PC-9 (cell line): ENCODE measurements at regions not wholly inside any gene's neighbourhood (a gene's known extent, or its start where the extent isn't known, plus 50 kb on each side); places are given as distances from the start of the nearest gene placed in this dataset.

Source experiments
- BruUV-seq: library from RNA; stranded (reverse); fragments of 400-500 nt; replicated peaks from 2 replicates; lab custom pipeline; 2021; lab: Mats Ljungman, UMichigan
- CTCF ChIA-PET: fragments of 300-600 bp; sonication (Branson Sonifier 250); formaldehyde crosslinking; loops from one replicate; lab custom pipeline; 2022; ENCODE audit warnings: antibody characterized with exemption; lab: Charles Lee
- POLR2A ChIA-PET: fragments of 300-600 bp; sonication (Branson Sonifier 250); formaldehyde crosslinking; loops from one replicate; lab custom pipeline; 2022; ENCODE audit warnings: antibody characterized with exemption; ENCODE audit not compliant: unreplicated experiment; lab: Charles Lee
- DNase-seq, 2 experiments: peaks; one replicate each; pipeline versions ENCODE4 v3.0.0 to v3.0.0-alpha.2; 2015 to 2022; ENCODE audit warnings: mixed read lengths in 1 of 2
- H2AFZ ChIP-seq: fragments of 200-600 bp; sonication (generic); 2 replicates; pipeline ENCODE4 v1.8.1; 2017; ENCODE audit warnings: antibody characterized with exemption
- H3F3A ChIP-seq: fragments of 200-600 bp; sonication (generic); 2 replicates; pipeline ENCODE4 v1.8.1; 2017; ENCODE audit warnings: antibody characterized with exemption, mild to moderate bottlenecking, low read depth; ENCODE audit not compliant: insufficient read depth
- H3K27ac ChIP-seq: fragments of 200-600 bp; sonication (generic); 2 replicates; pipeline ENCODE4 v1.6.1; 2016; ENCODE audit warnings: mixed run types
- H3K27me3 ChIP-seq: fragments of 200-600 bp; sonication (generic); 2 replicates; pipeline ENCODE4 v1.6.1; 2016; ENCODE audit warnings: low read depth, mixed run types; ENCODE audit not compliant: insufficient read depth
- H3K36me3 ChIP-seq: fragments of 200-600 bp; sonication (generic); 2 replicates; pipeline ENCODE4 v1.6.1; 2016; ENCODE audit warnings: low read depth, mixed run types
- H3K4me1 ChIP-seq: fragments of 200-600 bp; sonication (generic); replicated peaks from 2 replicates; pipeline ENCODE4 v1.6.1; 2016; ENCODE audit warnings: mixed run types; ENCODE audit not compliant: insufficient read depth
- H3K4me2 ChIP-seq: fragments of 200-600 bp; sonication (generic); 2 replicates; pipeline ENCODE4 v1.6.1; 2017; ENCODE audit warnings: mixed run types
- H3K4me3 ChIP-seq: fragments of 200-600 bp; sonication (generic); 2 replicates; pipeline ENCODE4 v1.6.1; 2016; ENCODE audit warnings: mixed run types
- H3K79me2 ChIP-seq: fragments of 200-600 bp; sonication (generic); 2 replicates; pipeline ENCODE4 v1.6.1; 2017; ENCODE audit warnings: low read depth, mixed run types
- H3K9me2 ChIP-seq: fragments of 200-600 bp; sonication (generic); 2 replicates; pipeline ENCODE4 v1.8.1; 2017; ENCODE audit warnings: mild to moderate bottlenecking; ENCODE audit not compliant: insufficient read depth
- H3K9me3 ChIP-seq: fragments of 200-600 bp; sonication (generic); 2 replicates; pipeline ENCODE4 v1.8.1; 2016; ENCODE audit warnings: low read depth; ENCODE audit not compliant: insufficient read depth
- H4K20me1 ChIP-seq: fragments of 200-600 bp; sonication (generic); 2 replicates; pipeline ENCODE4 v1.8.1; 2017; ENCODE audit not compliant: insufficient read depth
- EZH2 ChIP-seq: fragments of 200-600 bp; sonication (generic); IDR thresholded peaks from 2 replicates; pipeline ENCODE4 v1.8.0; 2017; ENCODE audit warnings: antibody characterized with exemption, low read depth
- intact Hi-C: fragments of 100-400 bp; cut with micrococcal nuclease; formaldehyde crosslinking; loops from one replicate; pipeline ENCODE4 v1.10.0; 2022; ENCODE audit not compliant: unreplicated experiment
- TF ChIP-seq, protein P1 (sequence below): fragments of 200-600 bp; sonication (generic); conservative IDR thresholded peaks from 2 replicates; pipeline ENCODE4 v1.6.1; 2017; ENCODE audit warnings: mixed run types, antibody characterized with exemption, mild to moderate bottlenecking, moderate library complexity

- Histone ChIP-seq H3K4me1 (no peaks in the 10 kb centered on the region), H3F3A (no peaks in the 10 kb centered on the region), H3K4me3 (no peak overlapping the region), H4K20me1 (no peaks in the 10 kb centered on the region), H3K27ac (no peak overlapping the region), H2AFZ (no peak overlapping the region), H3K9me3 (no peaks in the 10 kb centered on the region), H3K9me2 (no peaks in the 10 kb centered on the region; the same call in 1 of the 2 replicates), H3K79me2 (no peaks in the 10 kb centered on the region), H3K36me3 (no peaks in the 10 kb centered on the region), H3K27me3 (peaks cover 20% of the 10 kb centered on the region), H3K4me2 (no peak overlapping the region)
- BruUV-seq: no TSS peak
- ChIA-PET CTCF (no interaction called here), POLR2A (no interaction called here)
- DNase-seq: no peak
- TF ChIP-seq, protein P1, sequence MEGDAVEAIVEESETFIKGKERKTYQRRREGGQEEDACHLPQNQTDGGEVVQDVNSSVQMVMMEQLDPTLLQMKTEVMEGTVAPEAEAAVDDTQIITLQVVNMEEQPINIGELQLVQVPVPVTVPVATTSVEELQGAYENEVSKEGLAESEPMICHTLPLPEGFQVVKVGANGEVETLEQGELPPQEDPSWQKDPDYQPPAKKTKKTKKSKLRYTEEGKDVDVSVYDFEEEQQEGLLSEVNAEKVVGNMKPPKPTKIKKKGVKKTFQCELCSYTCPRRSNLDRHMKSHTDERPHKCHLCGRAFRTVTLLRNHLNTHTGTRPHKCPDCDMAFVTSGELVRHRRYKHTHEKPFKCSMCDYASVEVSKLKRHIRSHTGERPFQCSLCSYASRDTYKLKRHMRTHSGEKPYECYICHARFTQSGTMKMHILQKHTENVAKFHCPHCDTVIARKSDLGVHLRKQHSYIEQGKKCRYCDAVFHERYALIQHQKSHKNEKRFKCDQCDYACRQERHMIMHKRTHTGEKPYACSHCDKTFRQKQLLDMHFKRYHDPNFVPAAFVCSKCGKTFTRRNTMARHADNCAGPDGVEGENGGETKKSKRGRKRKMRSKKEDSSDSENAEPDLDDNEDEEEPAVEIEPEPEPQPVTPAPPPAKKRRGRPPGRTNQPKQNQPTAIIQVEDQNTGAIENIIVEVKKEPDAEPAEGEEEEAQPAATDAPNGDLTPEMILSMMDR: no peak
- intact Hi-C loops: no loop called here
Observed at GRCh38 chr7:21346297-21346696, 81.6 kb upstream of the SP4 start.

GRCh38 chr7:21352540-21353387 lies 75.1 kb upstream of the SP4 start:
- H4K20me1 ChIP-seq: no peaks in the 10 kb centered on the region
- no peak overlapping the region for H3K4me2 ChIP-seq
- peaks cover 11% of the 10 kb centered on the region; the same call in 1 of the 2 replicates for H3F3A ChIP-seq
- no peak overlapping the region for H3K4me3 ChIP-seq
- no peak overlapping the region for H3K27ac ChIP-seq
- peaks cover 7% of the 10 kb centered on the region; the same call in 1 of the 2 replicates for H3K27me3 ChIP-seq
- no peak for DNase-seq
- peaks cover 13% of the 10 kb centered on the region for H3K4me1 ChIP-seq
- TF ChIP-seq EZH2: no peak
- TF ChIP-seq, protein P1: no peak
- no peaks in the 10 kb centered on the region for H3K9me3 ChIP-seq
- H3K9me2 ChIP-seq: no peaks in the 10 kb centered on the region
- intact Hi-C loops: no loop called here
- H2AFZ ChIP-seq: no peak overlapping the region
- ChIA-PET POLR2A (no interaction called here), CTCF (no interaction called here)
- H3K79me2 ChIP-seq: no peaks in the 10 kb centered on the region
- BruUV-seq: no TSS peak
- H3K36me3 ChIP-seq: no peaks in the 10 kb centered on the region

DNA sequence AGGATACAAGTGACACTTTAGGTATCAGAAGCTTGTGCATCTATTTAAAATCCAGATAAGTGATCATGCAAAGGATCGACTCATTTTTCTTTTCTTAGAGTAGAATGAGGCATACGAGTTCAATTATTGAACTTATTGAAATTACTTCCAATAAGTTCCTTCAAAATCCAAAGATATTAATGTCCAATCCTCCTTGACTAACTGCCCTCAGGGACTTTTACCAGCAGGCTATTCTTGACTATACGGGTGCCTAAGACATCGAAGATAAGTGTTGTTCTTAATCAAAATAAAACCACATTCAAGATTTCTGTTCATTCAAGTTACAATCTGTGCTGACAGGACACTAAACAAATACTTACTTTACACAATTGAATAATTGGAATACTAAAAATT lies 74.5 kb upstream of the SP4 start:
- intact Hi-C loops: no loop called here
- Histone ChIP-seq H3K27me3 (peaks cover 7% of the 10 kb centered on the region; the same call in 1 of the 2 replicates), H3K4me2 (no peak overlapping the region), H3K4me3 (no peak overlapping the region), H3K79me2 (no peaks in the 10 kb centered on the region), H3K27ac (no peak overlapping the region), H3K36me3 (no peaks in the 10 kb centered on the region), H4K20me1 (no peaks in the 10 kb centered on the region), H2AFZ (no peak overlapping the region), H3F3A (peaks cover 11% of the 10 kb centered on the region; the same call in 1 of the 2 replicates), H3K4me1 (peaks cover 13% of the 10 kb centered on the region), H3K9me3 (no peaks in the 10 kb centered on the region), H3K9me2 (no peaks in the 10 kb centered on the region)
- ChIA-PET CTCF (no interaction called here), POLR2A (no interaction called here)
- no TSS peak for BruUV-seq
- TF ChIP-seq, protein P1: no peak
- TF ChIP-seq EZH2: no peak
- no peak for DNase-seq
